HG03064 (cell line): ENCODE measurements at regions not wholly inside any gene's neighbourhood (a gene's known extent, or its start where the extent isn't known, plus 50 kb on each side); places are given as distances from the start of the nearest gene placed in this dataset.

Experiments
- ATAC-seq: cut with Tn5 transposase; IDR thresholded peaks from one replicate; pipeline ENCODE4 v1.9.1; 2021; ENCODE audit warnings: low read depth; ENCODE audit not compliant: unreplicated experiment

DNA sequence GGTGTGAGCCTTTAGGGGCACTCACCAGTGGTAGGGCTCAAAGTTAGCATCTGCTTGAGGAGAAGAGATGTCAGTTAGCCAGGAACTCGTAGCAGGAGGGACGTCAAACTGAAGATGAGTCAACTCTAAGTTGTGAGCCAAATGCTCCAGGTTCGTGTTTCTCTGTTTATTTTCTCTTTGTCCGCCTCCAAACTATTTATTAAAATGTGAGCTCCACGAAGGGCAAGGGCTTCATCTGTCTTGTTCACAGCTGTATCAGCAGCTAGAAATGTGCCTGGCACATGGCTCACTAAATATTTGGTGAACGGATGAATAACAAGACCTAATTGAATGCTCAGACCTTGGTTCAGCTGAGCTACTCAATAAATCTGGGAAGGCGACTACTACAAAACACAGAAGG lies 248.9 kb downstream of the BCOR start:
- no peak for ATAC-seq

DNA sequence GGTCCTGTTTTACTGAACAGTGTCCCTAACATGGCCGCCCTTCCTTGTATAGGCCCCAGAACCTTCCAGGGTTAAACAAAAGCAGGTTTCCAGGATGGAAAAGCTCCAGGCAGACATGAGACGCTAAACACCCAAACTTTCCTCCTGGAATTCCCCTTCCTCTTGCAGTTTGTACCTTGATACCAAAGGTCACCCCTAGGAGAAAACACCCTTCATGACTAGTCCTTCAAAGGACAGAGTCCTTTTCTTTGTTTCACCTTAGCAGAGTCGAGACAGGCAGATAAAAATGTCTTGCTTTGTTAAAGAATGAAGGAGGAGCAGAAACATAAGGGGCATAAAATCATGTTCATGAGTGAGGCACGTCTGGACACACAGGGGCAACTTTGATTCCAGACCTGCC lies 247.5 kb downstream of the BCOR start:
- no peak for ATAC-seq

DNA sequence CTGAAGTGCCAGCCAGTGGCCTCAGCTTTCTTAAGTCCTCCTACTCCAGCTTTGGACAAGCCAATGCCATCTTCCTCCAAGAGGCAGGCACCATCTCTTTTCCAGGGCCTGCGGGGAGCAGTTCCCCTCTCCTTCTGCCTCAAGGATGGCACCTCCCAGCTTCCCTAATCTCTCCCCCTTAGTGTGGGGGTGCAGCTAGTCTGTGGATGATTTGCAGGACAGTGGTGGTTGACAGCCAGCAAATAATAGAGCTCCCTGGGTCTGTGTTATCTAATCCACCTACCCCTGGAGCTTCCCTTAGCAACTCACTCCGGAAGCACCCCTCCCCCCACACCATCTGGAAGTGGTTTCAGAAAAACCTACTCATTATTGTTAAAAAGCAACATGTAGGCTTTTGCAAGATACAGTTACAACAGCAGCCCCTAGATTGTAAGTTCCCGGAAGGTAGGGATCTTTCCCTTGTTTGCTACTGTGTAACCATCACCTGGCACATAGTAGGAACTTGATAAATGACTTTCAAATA lies 247.1 kb downstream of the BCOR start:
- ATAC-seq, result no peak

DNA sequence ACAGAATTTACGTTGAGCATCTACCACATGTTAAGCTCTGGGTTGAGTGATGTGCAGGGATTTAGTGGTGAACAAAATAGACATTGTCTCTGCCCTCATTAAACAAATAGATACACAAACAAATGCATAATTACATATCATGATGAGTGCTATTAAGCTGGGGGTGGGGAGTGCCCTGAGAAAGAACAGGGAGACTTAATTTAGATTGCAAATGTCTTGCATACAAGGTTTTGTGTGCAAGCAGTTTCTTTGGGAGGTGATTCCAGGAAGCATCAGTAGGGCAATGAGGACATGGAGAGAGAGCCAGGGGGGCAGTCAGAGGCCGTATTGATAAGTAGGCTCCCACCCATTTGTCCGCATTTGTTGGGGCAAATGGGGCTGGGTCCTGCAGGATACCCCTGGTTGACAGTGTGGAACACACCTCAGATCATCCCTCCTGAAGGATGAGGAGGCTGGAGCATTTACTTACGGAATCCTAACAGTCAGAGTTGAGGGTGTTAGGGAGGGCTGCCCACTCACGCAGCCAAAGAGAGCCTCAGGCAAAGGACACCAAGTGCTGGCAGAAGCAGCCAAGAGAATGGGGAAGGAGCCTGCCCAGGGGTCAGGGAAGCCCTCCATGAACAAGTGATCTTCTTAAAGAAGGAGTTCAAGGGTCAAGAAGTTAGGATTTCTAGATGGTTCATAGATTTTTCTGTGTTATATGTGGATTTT lies 245.9 kb downstream of the BCOR start:
- ATAC-seq, result no peak

DNA sequence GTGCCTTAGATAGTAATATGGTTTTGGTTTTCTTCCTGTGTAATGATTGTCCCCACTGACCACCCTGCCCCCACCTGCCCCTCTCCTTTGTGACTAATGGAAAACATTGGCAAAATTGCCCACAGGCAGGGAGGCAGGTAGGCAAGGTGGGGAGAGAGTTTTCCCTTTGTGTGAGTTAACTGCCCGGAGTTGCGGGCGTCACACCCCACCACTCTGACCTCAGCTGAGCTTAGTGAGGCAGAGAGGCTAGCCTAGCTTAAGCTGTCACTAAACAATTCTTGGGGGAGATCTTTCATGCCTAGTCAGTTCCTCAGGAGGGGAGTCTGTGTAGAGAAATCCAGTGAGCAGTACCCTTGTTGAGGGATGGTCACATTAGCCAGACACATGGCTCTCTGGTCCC lies 245.3 kb downstream of the BCOR start:
- ATAC-seq, result no peak

DNA sequence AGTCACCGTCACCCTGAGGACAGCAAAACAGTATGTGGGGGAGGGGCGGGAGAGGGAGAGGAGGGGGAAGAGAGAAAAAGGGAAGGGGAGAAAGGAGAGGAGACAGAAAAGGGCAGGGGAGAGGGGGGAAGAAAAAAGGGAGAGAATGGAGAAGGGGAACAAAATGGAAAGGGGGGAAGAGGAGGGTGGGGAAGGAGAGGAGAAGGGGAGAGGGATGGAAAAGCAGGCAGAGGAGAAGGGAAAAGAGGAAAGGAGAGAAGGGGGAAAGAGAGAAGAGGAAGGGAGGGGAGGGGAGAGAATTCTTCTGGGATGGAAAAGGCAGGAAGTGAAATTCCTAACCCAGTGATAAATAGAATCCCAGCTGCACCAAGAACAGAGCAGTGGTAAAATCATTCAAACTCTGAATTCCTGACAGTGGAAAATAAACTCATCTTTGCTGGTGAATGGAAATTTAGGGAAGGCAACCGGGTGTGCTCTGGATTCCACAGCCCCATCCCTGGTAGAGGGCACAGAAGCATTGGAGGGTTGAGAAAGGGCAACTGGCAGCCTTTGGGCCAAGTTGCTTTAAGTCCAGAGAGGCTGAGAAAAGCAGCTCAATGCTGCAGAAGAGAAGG lies 244.2 kb downstream of the BCOR start:
- no peak for ATAC-seq

DNA sequence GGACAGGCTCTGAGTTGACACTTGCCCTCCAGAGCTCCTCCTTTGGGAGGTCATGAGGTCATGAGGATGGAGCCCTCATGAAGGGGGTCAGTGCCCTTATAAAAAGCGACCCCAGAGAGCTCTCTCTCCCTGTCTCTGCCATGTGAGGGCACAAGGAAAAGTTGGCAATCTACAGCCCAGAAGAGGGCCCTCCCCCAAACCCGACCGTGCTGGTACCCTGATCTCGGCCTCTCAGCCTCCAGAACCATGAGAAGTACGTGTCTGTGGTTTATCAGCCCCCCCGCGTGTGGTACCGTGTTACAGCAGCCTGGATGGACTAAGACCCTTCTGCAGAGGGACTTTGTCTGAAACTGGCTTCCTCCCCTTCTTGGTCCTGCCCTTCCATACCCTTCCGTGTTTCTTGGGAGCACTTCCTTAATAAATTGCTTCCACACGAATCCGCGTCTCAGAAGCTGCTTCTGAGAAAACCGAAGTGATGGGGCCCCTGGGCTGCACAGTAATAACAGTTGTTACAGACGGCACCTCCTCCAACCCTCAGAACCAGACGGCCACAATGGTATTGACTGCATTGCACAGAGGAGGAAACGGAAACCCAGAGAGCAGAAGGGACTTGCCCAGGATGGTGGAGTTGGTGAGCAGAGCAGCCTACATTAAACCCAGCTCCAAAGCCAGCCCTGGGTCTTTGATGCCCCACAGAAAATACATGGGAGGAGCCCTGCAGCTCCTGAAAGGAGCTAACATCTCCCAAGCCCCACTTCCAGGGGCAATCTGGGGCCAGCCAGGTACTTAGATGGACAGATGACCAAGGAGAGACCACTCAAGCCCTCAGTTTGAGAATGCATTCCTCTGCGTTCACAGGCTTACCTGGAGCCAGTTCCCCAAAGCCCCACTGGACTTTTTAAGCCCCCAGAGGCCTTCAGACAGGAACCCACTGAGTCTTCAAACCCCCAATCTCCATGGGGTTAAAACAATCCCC lies 242.7 kb downstream of the BCOR start:
- ATAC-seq, result peak; percentile 70

DNA sequence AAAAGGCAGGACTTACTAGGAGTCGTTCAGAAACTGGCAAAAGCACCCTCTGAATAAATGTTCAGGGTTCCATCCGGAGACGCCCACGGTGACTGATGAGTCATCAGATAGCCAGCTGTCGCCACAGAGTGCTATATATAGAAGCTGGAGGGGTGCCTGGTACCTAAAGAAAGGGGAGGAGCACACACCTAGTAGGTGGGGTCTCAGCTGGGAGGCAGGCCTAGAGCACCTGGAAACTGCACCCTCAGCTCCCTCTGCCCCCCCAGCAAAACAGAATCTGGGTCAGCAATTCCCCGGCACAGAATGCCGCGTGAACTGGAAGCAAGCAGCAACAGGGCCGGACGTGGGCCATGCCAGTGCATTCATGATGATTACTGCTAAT lies 242.0 kb downstream of the BCOR start:
- peak; percentile 35 for ATAC-seq

DNA sequence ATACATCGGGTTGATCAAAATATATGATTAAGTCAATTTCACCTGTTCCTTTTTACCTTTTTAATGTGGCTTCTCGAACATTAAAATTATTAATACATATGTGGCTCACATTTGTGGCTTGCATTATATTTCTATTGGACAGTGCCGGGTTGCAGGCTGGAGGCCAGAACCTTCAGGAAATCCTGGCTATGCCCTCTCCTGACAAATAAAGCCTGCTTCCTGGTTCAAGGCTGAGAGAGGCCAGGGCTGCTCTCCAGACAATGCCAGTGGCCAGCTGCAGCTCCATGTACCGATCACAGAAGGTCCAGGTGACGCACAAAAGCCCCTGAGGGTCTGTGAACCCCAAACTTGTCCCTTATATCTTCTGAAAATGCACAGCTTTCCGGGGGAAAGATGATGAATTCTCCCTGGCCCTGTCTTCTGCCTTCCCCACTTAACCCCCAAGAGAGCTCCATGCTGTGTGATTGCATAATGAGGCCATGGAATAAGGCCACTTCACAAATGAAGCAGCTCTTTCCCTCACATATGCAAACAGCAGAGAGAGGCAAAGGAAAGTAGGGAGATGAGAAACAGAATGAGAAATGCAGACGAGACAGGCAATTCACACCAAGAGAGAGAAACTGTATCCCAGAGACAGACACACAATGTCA lies 241.2 kb downstream of the BCOR start:
- no peak for ATAC-seq

DNA sequence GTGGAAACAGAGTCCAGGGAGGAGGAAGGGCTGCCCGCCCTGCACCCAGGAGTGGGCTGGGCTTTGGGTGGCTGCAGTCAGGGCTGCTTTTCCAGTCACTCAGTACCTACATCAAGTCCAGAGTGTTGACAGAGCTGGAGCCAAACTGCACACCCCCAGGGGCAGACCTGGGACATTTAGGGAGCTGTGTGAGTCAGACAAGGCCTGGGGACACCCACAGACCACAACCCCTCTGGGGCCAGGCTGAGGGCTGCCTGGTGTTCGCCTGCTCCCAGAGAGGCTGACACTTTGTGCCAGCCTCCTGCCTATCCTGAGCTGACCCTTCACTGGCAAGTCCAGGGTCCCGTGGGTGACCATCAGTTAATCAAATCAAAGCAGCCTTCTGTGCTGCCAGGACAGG lies 240.0 kb downstream of the BCOR start:
- no peak for ATAC-seq

DNA sequence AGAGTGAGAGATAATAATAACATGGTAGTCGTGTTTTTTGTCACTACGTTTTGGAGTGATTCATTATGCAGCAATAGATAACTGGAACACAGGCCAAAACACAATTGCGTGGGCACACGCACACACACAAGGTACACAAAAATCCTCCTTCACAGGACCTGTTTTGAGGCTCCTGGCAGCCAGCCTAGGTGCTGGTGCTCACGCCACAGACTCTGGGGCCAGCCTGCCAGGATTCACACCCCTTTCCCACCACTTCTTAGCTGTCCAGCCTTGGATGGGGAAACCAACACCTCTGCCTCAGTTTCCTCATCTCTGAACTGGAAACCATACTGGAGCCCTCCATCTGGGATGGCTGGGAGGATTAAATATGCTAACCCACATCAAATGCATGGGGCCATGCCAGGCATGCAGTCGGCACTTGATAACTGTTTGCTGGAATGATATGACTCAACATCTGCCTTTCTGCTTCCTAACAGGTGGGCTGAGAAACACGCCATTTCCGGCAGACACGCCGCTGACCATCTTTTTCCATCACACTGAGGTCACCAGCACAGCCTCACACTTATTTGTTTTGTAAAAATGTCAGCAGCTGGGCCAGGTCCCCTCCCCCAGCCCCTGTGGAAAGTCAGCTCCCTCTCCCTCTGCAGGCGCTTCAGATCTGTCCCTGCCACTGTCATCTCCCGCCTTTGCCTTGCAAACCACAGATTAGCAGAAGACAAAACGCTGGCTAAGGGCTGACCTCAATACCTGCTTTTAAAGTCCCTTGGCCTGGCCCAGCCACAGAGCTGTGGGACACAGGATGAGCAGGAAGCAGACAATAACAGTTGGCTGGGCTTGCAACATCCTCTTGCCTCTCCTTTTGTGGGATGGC lies 237.5 kb downstream of the BCOR start:
- peak; percentile 53 for ATAC-seq

DNA sequence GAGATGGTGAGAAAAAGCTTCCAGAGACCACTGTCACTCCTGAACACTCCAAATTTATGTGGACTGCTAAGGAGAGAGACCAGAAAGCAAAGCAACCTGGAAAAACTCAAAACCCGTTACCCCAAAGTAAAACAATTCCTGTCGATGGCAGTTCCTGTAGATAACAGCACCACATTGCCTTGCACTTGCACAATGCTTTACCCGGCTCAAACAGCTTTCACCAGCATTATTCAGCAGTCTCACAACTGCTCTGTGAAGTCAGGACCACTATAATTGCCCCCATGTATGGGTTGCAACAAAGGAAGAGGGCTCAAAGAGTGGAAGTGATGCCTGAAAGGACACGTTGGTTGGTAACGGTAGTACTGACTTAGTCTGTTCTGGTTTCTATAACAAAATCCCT lies 234.8 kb downstream of the BCOR start:
- no peak for ATAC-seq

DNA sequence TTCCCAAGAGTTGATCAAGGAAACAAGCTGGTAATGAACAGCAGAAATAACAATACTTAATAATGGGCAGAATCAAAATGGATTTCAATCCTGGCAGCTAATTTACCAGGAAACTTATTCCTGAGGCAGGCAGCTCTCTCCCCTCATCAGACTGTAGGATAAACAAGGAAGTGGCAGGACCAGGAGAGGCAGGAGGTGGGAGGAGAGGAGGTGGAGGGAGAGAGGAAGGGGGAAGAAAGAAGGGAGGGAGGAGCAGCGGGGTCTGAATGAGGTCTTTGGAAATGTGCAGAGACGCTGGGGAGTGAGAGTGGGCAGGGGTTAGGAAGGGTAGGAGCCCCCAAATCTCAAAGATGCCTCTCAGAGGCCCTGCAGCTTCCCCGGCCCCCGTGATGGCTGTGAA lies 231.5 kb downstream of the BCOR start:
- no peak for ATAC-seq

DNA sequence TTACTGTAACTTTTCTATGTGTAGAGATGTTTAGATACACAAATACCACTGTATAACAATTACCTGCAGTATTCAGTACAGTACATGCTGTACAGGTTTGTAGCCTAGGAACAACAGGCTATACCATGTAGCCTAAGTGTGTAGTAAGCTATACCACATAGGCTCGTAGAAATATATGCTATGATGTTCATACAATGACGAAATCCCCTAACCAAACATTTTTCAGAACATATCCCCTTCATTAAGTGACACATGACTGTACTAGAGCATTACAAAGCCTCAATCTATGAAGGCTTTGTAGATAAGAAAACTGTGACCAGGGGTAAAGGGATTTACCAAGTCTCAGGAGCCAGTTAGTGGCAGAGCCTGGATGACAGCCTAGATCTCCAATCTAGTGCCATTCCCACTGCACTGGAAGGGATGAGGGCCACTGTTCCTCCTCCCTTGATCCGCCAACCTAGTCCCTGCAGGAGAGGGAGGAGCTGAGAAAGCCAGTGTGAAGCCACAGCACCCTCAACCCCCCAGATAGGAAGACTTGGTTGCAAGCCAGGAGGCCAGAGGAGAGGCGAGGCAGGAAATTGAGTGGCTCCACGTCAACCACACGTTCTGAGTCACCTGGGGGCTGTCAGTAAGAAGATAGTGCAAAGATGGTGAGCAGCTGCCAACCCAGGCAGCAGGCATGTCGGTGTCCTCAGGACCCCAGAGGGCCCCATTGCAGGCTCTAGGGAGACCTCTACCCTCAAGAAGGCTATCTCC lies 227.7 kb downstream of the BCOR start:
- ATAC-seq, result no peak

DNA sequence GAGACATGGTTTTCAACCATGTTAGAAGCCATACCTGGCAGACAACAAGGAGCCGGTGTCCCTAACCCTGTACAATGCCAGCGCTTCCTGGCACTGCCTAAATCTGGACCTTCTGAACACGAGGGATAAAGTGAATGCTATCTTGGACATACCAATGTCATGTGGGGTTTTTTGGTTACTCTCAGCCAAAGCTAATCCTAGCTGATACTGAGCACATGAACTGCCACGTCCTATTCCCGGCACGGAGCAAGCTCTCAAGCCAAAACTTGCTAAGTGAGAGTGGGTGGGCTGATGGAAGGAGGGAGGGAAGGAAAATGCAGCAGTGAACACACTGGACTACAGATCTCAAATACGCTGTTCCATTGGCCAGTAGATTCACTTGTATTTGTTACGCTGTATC lies 226.1 kb downstream of the BCOR start:
- ATAC-seq, result no peak

DNA sequence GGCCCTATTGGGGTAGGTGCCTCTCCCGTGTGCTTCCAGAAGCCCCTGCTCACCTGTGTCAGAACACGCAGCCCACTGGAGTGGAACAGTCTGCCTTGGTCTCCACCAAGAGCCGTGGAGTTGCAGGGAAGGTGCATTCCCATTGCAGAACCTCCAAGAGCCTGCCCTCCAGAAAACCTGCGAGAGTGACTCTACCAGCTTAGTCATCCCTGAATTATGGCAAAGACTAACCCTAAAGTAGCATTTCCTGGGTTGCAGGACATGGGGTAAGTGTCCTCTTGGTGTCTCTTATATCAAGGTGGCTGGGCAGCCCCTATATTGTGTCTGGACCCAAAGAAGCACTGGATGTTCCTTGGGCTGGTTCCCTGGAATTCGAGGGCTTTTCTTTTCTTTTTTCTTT lies 224.6 kb downstream of the BCOR start:
- ATAC-seq, result no peak

DNA sequence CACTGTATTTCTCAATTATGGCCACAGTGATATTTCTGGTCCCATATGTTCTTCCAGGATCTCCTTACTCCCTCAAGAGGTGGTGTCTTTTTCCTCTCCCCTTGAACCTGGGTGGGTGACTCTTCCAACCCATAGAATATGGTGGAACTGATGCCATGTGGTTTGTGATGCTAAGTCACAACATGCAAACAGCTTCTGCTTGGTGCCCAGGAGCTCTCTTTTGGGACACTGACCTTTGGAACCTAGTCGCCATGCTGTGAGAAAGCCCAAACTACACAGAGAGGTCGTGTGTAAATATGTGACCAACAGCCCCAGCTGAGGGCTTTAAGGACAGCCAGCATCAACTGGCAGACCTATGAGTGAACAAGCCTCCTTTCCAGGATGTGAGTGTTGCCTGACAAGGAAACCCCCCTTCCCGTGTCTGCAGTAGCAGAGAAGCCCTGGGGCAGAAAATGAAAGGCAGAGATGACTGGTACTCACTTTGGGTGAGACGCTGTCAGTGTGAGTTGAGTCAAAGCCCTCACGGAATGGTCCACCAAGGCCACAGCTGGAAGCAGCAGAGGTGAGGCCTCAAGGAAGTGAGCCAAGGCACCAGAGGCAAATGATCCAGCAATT lies 223.4 kb downstream of the BCOR start:
- peak; percentile 94 for ATAC-seq

DNA sequence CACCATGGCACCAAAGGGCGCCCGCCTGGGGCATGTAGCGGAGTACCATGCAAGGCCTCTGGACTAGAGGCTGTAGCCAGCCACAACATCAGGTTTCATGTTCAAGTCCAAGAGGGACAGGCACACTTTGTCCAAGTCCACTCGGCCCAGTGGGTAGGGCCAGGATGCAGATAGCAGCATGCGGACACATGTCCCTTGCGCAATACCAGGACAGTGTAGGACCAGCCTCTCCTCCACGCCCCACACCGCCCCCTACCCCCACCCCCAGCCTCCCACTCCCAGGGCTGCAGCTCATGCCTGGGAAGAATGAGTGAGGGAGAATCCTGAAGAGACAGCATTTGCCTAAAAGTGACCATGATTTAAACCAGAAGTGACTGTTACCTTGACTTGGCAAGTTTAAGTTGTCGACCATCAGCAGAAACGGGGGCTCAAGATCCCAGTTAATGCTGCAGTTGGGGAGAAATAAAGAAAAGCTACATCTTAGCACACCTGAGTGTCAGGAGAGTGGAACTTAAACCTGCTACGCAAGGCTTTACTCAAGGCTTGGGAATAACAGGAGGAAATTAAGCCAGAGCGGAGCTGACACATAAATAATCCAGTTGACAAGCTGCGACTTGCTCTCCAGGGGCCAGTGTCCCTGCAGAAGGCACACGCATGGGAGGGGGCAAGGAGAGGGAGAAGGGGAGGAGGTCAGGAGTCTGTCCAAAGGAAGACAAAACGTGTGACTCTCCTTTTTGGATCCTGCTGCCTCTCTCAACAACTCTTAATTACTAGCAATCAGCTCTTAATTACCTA lies 221.7 kb downstream of the BCOR start:
- no peak for ATAC-seq
